ENCODE measurements at regions not wholly inside any gene's neighbourhood (a gene's known extent, or its start where the extent isn't known, plus 50 kb on each side); places are given as distances from the start of the nearest gene placed in this dataset.
"Not testable (repeated sequence)": the region's sequence is repeated elsewhere in the genome, so short reads cannot be mapped to it uniquely, and the experiment has no call there.

DNA sequence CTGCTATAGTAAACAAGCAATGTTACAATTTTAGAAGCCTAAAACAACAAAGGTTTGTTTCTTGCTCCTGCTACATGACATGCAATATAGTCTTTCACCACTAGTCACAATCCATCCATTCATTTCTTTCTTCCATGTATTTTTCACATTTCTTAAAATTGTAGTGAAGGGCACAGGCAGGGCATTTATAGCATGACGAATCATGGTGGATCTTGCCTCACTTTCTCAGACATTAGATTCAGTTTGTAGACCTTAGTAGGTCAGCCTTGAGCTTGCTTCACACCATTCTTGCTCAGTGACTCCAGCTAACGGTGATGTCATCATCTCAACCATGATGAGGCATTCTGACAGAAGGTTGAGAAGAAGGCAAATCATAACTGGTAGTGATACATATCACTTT, 546.8 kb downstream of the TBL1XR1 start:
- H3K9me3 Mint-ChIP-seq, result peaks cover 1 to 7% (median 4%) of the 10 kb centered on the region in 3 donors
- H3K4me1 Mint-ChIP-seq, result no peaks in the 10 kb centered on the region
- no peaks in the 10 kb centered on the region for H3K36me3 Mint-ChIP-seq
- H3K4me3 Mint-ChIP-seq, result no peak overlapping the region
- no peak overlapping the region for H3K27ac Mint-ChIP-seq
- H3K27me3 Mint-ChIP-seq, result no peaks in the 10 kb centered on the region

GRCh38 chr3:176647987-176648386, 549.3 kb downstream of the TBL1XR1 start:
- H3K36me3 Mint-ChIP-seq, result no peaks in the 10 kb centered on the region
- H3K27me3 Mint-ChIP-seq, result no peaks in the 10 kb centered on the region
- H3K4me1 Mint-ChIP-seq, result no peaks in the 10 kb centered on the region
- no peak overlapping the region for H3K4me3 Mint-ChIP-seq
- H3K27ac Mint-ChIP-seq, result no peak overlapping the region
- peaks cover 0 to 4% (median 1%) of the 10 kb centered on the region in 3 donors for H3K9me3 Mint-ChIP-seq

- Mint-ChIP-seq H3K9me3 (peaks cover 1 to 4% (median 2%) of the 10 kb centered on the region in 3 donors), H3K36me3 (peaks cover 1% of the 10 kb centered on the region), H3K27ac (no peak overlapping the region), H3K27me3 (no peaks in the 10 kb centered on the region), H3K4me1 (no peaks in the 10 kb centered on the region), H3K4me3 (no peak overlapping the region)
Measured at GRCh38 chr3:176633511-176633910, 563.8 kb downstream of the TBL1XR1 start.

DNA sequence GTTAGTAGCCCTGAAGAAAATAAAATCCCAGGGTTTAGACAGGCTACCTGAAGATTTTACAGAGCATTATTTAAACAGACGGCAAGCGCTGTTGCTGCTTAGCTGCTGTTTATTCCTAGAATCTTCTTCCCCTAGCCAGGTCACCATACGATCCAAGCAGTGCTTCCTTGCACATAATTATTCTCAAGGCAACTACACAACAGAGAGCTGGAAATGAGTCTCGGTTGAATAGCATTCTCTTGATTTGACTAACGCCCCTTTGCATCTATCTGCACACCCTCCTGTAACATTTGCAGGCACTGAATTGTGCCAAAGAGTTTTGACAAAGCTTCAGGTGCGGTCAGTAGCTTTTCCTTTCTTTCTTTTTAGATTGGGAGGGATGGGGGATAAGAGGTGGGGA, 564.4 kb downstream of the TBL1XR1 start:
- H3K36me3 Mint-ChIP-seq, result peaks cover 1% of the 10 kb centered on the region
- H3K27me3 Mint-ChIP-seq, result no peaks in the 10 kb centered on the region
- no peaks in the 10 kb centered on the region for H3K4me1 Mint-ChIP-seq
- H3K9me3 Mint-ChIP-seq, result peaks cover 1 to 5% (median 4%) of the 10 kb centered on the region in 3 donors
- no peak overlapping the region for H3K27ac Mint-ChIP-seq
- H3K4me3 Mint-ChIP-seq, result no peak overlapping the region

GRCh38 chr3:176631165-176631564, 566.1 kb downstream of the TBL1XR1 start:
- Mint-ChIP-seq H3K27ac (no peak overlapping the region), H3K36me3 (peaks cover 1% of the 10 kb centered on the region), H3K4me3 (no peak overlapping the region), H3K9me3 (peaks cover 1 to 5% (median 3%) of the 10 kb centered on the region in 3 donors), H3K27me3 (no peaks in the 10 kb centered on the region), H3K4me1 (no peaks in the 10 kb centered on the region)

DNA sequence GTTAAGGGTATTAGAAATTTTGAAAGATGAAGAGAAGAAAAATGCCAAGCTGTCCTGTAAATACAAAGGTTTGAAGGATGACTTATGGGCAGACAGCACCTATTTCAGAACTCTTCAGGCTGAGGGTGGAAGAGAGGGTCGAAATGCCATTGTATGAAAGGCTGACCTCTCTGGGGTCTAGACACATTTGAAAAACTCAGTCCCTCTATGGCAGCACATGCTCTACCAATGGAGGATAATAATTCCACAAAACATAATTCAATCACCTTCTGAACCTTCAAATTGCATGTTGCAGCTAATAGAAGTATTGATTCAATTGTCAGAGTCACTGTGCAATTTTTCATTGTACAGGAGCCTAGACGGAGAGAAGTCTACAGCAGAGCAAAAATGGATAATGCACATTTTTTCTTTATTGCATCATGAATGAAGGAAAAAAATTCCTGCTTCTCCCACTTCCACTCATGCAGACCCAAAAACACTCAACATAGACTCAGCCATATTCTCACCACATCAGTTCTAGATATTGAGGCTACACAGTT, 569.1 kb downstream of the TBL1XR1 start:
- Mint-ChIP-seq H3K4me3 (no peak overlapping the region), H3K4me1 (no peaks in the 10 kb centered on the region), H3K27me3 (no peaks in the 10 kb centered on the region), H3K9me3 (peaks cover 0 to 9% (median 3%) of the 10 kb centered on the region in 3 donors), H3K36me3 (peaks cover 1% of the 10 kb centered on the region), H3K27ac (no peak overlapping the region)

DNA sequence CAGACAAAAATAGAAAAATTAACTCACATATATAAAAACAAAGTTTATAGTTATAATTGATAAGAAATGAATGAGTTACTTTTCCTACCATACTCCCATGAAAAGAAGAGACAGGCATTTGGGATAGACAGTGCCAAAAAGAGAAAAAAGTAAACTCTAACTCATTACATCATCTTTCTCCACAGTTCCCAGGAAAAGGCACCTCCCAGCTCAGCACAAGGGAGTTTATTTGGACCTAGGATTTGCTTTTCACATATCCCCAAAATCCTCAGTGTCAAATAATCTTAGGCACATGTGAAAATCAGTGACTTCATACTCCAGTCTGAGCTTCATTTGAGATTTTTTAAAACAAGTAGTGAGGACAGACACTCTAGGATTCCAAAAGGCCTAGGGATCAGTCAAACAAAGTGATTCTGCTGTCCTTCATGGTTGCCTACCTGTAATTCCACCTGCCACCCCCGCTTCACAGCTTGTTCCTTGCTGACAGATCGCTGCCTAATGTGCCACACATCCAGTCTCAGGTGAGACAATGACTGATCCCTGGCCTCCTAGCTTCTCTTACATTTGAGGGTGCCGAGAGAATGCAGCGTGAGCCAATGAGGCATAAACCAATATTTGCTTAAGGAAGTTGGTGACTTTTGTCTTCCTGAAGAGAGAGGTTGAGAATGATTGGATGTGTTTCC, 573.7 kb downstream of the TBL1XR1 start:
- H3K27me3 Mint-ChIP-seq, result no peaks in the 10 kb centered on the region
- H3K4me1 Mint-ChIP-seq, result no peaks in the 10 kb centered on the region
- H3K9me3 Mint-ChIP-seq, result peaks cover 0 to 8% (median 3%) of the 10 kb centered on the region in 3 donors
- no peak overlapping the region for H3K27ac Mint-ChIP-seq
- no peak overlapping the region for H3K4me3 Mint-ChIP-seq
- peaks cover 1% of the 10 kb centered on the region for H3K36me3 Mint-ChIP-seq

DNA sequence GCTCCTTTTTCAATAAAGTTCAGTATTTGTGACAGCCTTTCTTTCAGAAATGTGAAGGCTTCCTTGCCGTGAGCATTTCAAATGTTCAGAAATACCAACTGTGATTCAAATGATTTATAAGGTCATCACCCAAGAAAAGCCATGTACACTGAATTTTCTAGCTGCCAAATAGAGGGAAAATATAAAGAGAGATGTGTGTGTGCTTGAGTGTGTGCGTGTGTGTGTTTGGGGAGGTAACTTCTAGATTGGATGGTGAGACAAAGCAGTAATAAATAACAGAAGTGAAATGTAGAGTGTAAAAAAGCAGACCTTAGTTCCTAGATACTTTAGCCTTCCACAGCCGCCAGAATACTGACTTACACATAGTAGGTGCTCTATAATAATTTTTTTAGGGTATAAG, 577.4 kb downstream of the TBL1XR1 start:
- Mint-ChIP-seq H3K27ac (no peak overlapping the region), H3K9me3 (peaks cover 0 to under 1% (median 0%) of the 10 kb centered on the region in 3 donors), H3K36me3 (no peaks in the 10 kb centered on the region), H3K4me1 (no peaks in the 10 kb centered on the region), H3K27me3 (no peaks in the 10 kb centered on the region), H3K4me3 (no peak overlapping the region)

DNA sequence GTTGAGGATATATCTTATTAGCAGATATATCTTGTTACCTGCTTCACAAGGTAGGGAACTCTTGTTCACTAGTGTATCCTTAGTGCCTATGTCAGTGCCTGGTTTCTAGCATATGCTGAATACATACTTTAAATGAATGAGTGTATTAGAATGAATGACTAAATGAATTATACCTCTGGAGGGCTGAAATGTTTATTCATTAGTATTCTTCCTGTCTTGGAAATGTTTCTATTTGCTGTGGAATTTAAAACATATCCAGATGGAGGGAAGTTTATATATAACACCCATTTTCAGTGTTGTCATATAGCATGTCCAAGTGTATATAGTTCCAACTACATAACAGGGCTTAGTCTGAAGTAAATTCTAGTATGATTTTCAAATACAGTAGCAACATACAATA, 581.5 kb downstream of the TBL1XR1 start:
- Mint-ChIP-seq H3K9me3 (no peaks in the 10 kb centered on the region), H3K27me3 (no peaks in the 10 kb centered on the region), H3K4me1 (no peaks in the 10 kb centered on the region), H3K36me3 (no peaks in the 10 kb centered on the region), H3K4me3 (no peak overlapping the region), H3K27ac (no peak overlapping the region)

GRCh38 chr3:176611703-176612102, 585.6 kb downstream of the TBL1XR1 start:
- H3K27me3 Mint-ChIP-seq, result no peaks in the 10 kb centered on the region
- no peaks in the 10 kb centered on the region for H3K4me1 Mint-ChIP-seq
- H3K4me3 Mint-ChIP-seq, result no peak overlapping the region
- no peaks in the 10 kb centered on the region for H3K36me3 Mint-ChIP-seq
- H3K27ac Mint-ChIP-seq, result peak overlapping the region in 1 of 3 donors; percentile 11
- H3K9me3 Mint-ChIP-seq, result peaks cover 0 to 7% (median 2%) of the 10 kb centered on the region in 3 donors

DNA sequence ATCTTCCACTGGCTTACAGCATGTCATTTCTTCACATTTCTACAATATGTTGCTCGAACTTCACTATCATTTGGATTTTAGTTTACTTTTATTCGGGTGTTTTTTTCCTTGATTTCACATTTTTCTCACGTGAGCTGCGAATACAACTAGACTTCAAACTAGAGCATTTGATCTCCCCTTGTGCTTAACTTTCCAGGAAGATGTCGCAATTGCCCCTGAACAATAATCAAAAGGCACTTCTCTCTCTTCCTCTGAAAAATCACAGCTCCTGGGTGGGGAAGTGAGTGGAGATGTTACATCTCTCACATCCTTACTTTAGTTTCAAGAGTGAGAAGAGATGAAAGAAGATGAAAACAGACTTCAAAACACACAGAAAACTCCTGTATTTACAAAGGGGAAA, 587.9 kb downstream of the TBL1XR1 start:
- Mint-ChIP-seq H3K4me3 (no peak overlapping the region), H3K27me3 (no peaks in the 10 kb centered on the region), H3K9me3 (peaks cover 0 to 14% (median 5%) of the 10 kb centered on the region in 3 donors), H3K4me1 (peaks cover 0 to 1% (median 0%) of the 10 kb centered on the region in 3 donors), H3K36me3 (no peaks in the 10 kb centered on the region), H3K27ac (no peak overlapping the region)

GRCh38 chr3:176605553-176605952, 591.7 kb downstream of the TBL1XR1 start:
- not testable (repeated sequence) for H3K36me3 Mint-ChIP-seq, H3K27ac Mint-ChIP-seq, H3K4me3 Mint-ChIP-seq, H3K4me1 Mint-ChIP-seq, H3K27me3 Mint-ChIP-seq
- H3K9me3 Mint-ChIP-seq, result peaks cover 2 to 14% (median 5%) of the 10 kb centered on the region in 3 donors

DNA sequence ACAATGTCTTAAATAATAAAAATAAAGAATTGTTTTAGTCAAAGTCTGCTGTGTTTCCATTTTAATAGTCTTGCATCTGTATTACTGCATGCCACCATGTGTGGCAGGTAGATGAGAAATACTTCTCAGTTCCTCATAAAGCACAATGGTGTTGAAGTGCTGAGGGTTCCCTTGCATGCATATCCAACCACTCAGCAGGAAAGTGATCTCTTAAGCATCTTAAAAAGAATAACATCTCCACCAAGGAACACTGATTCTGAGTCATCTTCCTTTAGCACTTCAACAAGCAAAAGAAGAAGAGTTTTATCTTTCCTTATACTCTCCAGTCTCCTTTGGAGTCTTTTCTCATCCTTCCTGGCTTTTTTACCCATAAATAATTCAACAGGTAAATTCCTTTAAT, 602.0 kb downstream of the TBL1XR1 start:
- no peak overlapping the region for H3K4me3 Mint-ChIP-seq
- H3K27ac Mint-ChIP-seq, result no peak overlapping the region
- H3K36me3 Mint-ChIP-seq, result no peaks in the 10 kb centered on the region
- H3K9me3 Mint-ChIP-seq, result peaks cover 0 to 3% (median 2%) of the 10 kb centered on the region in 3 donors
- no peaks in the 10 kb centered on the region for H3K4me1 Mint-ChIP-seq
- no peaks in the 10 kb centered on the region for H3K27me3 Mint-ChIP-seq

DNA sequence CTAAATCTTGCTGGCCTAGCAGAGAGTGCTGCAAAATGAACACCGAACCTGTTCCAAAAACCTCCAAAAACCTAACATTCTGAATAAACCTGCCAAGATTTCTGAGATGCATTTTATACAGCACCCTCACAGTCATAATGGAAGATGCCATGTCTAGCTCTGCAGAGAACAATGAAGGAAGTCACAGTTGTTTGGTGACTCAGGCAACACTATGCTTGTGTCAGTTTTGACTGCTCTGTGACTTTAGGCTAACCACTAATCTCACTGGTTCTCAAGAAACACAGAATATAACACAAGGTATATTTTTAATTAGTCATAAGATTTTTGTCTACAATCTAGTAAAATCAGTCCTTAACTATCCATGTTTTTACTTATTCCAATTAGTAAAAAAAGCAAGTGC, 606.6 kb downstream of the TBL1XR1 start:
- Mint-ChIP-seq H3K9me3 (peaks cover 0 to 2% (median 0%) of the 10 kb centered on the region in 3 donors), H3K27ac (no peak overlapping the region), H3K36me3 (no peaks in the 10 kb centered on the region), H3K27me3 (no peaks in the 10 kb centered on the region), H3K4me1 (no peaks in the 10 kb centered on the region), H3K4me3 (no peak overlapping the region)

- H3K27me3 Mint-ChIP-seq, result no peaks in the 10 kb centered on the region
- no peaks in the 10 kb centered on the region for H3K4me1 Mint-ChIP-seq
- H3K36me3 Mint-ChIP-seq, result no peaks in the 10 kb centered on the region
- peaks cover 0 to 4% (median 0%) of the 10 kb centered on the region in 3 donors for H3K9me3 Mint-ChIP-seq
- no peak overlapping the region for H3K4me3 Mint-ChIP-seq
- H3K27ac Mint-ChIP-seq, result no peak overlapping the region
Measured at GRCh38 chr3:176587089-176587488, 610.2 kb downstream of the TBL1XR1 start.
